ENCODE measurements at regions not wholly inside any gene's neighbourhood (a gene's known extent, or its start where the extent isn't known, plus 50 kb on each side); places are given as distances from the start of the nearest gene placed in this dataset.
"Not testable (repeated sequence)": the region's sequence is repeated elsewhere in the genome, so short reads cannot be mapped to it uniquely, and the experiment has no call there.

GRCh38 chr5:116905885-116906284, 331.3 kb upstream of the SEMA6A start:
- DNase-seq, result no peak

DNA sequence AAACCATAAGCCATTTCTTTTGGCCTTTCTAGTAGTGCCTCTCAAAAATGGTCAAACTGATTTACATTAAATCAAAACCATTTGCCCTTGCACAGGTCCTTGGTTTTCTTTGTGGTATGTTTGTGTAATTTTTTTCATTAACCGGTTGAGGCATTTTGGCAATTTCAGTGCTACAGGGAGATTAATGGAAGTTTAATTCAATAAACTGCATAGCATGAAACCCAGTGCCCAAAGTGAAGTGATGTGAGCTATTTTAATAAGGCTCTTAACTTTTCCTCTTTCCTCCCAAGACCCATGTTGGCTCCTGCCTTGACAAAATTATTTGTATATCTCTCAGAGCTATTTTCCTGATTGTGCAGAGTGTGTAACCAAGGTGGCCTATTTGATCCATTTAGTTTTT, 326.2 kb upstream of the SEMA6A start:
- no peak for DNase-seq

GRCh38 chr5:116898917-116899316, 324.3 kb upstream of the SEMA6A start:
- no peak for DNase-seq

- DNase-seq, result no peak
These were observed 322.7 kb upstream of the SEMA6A start for GRCh38 chr5:116897291-116897690.

GRCh38 chr5:116896001-116896400, 321.4 kb upstream of the SEMA6A start:
- no peak for DNase-seq

- no peak for DNase-seq
These were observed 318.4 kb upstream of the SEMA6A start for GRCh38 chr5:116892993-116893392.

DNA sequence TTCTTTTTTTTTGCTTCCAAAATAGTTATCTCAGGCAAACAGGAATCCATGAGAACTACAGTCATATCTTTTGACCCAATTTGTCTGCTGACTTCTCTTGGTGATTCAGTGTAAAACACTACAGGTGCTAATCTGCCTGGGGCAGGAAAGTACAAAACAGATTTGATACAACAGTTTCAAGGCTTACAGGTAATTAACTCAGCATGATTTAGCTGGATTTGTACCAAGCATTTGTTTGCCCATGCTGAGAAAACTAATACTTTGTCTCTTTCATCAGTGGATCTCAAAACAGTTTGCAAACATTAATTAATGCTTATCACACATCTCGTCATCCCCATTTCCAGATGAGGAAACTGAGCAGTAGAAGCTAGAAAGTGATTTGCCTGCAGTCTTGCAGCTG, 312.5 kb upstream of the SEMA6A start:
- no peak for DNase-seq

DNA sequence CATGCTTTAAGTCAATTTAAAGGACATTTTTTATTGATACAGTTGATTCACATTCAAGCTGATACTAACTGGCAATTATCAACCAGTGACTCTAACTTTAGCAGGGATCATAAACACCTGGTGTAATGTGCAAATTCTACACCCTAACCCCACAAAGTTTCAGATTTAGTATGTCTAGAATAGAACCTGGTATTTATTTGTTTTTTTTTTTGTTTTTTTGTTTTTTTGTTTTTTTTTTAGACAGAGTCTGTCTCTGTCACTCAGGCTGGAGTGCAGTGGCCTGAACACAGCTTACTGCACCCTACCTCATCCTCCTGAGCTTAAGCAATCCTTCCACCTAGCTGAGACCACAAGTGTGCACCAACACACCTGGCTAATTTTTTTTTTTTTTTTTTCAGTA, 311.2 kb upstream of the SEMA6A start:
- no peak for DNase-seq

DNA sequence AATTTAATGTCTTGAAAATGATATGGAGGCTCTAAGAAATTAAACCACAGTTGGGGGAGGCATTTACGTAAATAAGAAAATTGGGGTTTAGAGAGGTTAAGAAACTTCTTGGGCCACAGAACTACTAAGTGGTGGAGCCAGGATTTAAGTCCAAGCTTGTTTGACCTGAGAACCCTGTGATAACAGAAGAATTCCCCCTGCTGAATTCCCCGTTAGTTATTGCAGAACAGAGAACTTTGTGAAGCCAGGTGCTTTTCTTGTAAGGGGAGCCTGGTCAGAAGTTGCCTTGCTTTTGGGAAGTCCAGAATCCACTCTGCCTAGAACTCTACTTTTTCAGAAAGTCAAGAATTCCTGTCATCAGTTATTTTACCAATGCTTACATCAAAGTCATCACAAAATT, 309.3 kb upstream of the SEMA6A start:
- no peak for DNase-seq

DNA sequence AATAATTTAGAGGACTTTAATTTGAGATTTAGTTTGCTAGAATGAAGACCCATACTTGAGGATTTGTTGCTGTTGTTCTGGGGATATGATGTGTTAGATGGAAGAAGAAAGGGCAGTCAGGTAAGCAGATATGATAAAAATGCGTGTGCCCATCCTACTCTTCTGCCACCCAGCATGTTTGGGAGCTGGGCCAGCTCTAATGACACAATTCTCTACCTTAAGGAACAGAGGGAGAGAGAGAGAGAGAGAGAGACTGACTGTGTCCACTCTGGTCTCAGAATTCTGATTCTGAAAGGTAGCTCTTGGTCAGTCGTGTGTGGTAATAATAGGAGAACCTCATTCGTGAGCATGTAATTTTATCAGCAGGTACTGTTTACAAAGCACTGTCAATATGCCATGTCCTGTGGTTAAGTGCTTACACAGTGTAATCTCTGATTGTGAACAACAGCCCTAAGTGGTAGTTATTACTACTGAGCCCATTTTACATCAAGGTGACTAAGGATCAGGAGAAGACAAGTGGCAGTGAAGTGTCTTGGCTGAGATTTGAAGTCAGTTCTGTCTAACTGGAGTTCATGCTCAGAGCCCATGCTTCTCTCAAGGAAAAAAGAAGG, 307.4 kb upstream of the SEMA6A start:
- no peak for DNase-seq

DNA sequence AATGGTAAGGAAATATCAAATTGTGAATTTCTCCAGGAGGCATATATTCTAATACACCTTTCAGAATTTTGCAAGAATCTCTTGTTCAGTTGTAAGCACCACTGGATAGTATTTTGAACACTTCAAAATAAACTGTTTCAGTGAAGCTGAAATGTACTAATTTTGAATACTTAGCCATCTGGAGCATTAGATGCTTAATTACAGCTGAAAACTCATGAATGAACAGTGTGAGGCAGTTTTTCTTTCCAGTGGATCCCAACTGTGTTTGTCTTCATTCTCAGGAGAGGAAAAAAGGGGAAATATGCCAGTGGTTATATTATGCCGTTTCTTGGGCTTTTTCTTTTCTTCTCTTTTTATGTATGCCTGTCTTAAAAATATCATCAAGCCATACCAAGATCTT, 306.0 kb upstream of the SEMA6A start:
- no peak for DNase-seq

GRCh38 chr5:116880150-116880549, 305.5 kb upstream of the SEMA6A start:
- no peak for DNase-seq

- no peak for DNase-seq
These were observed 301.7 kb upstream of the SEMA6A start for GRCh38 chr5:116876240-116876840.

- DNase-seq, result no peak
These were observed 298.4 kb upstream of the SEMA6A start for GRCh38 chr5:116872986-116873385.

- DNase-seq, result no peak
These were observed 297.9 kb upstream of the SEMA6A start for GRCh38 chr5:116872486-116872885.

GRCh38 chr5:116867825-116868224, 293.2 kb upstream of the SEMA6A start:
- DNase-seq, result not testable (repeated sequence)

DNA sequence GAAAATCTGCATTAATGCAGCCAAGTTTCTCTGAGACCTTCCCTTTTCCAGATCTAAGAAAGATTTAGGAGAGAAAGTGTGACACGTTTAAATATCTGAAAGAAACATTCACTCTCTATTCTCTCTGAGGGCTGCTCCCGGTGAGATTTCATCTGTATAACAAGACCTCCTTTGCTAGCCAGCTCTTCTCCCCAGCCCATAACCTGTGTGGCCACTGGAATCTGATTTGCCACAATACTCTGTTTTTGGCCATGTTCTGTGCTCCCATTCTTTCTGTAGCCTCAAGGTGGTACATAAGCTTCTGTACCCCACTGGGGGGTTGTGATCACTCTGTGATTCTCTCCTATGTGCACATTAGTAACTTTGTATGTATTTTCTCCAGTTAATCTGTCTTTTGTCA, 291.0 kb upstream of the SEMA6A start:
- DNase-seq, result no peak

DNA sequence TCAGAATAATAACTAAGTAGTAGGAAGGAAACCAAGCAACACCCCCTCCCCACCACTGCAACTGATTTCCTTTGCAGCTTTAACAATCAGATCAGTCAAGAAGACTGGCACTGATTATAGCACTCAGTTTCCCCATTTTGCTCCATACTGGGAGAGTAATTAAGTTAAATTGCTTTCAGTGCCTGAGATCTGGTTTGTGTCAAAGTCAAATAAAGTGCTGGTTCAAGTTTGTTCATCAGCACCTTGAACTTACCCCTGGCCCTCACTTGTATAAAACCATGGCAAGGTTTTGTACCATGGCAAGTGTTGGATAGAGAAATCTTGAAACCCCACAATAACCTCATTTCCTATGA, 290.2 kb upstream of the SEMA6A start:
- no peak for DNase-seq

GRCh38 chr5:116864157-116864837, 289.7 kb upstream of the SEMA6A start:
- DNase-seq, result no peak

DNA sequence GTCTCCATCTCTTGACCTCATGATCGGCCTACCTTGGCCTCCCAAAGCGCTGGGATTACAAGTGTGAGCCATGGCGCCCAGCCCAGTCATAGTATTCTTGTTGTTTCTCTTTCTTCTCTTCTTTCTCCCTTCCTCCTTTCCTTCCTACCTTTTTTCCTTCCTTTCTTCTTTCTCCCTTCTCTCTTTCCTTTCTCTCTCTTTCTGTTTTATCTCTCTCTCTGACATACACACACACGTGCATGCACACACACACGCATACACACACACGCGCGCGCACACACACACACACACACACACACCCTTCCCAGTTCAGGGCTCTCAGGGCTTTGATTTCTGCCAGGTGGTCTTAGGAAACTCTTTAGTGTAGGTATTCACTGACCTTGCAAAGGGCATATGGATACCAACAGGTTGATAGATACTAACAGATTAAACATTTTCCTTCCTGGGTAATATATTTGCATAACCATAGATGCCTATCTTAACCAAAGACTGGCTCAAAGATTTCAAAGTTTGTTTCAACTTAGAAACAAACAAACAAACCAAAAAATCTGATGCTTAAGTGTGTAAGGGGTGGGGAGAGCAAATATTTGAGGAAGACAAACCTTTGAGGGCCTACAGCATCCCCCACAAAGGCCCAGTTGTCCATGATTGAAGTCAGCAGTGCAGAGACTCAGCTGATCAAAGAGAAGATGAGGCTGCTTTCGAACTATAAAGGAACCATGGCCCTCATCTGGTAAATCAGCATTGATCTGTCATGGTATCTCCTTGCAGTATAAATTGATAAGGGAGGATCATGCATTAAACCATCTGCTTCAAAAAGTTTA, 288.2 kb upstream of the SEMA6A start:
- DNase-seq, result no peak

- DNase-seq, result no peak
These were observed 287.0 kb upstream of the SEMA6A start for GRCh38 chr5:116861666-116862065.

- DNase-seq, result no peak
These were observed 286.5 kb upstream of the SEMA6A start for GRCh38 chr5:116861097-116861496.

DNA sequence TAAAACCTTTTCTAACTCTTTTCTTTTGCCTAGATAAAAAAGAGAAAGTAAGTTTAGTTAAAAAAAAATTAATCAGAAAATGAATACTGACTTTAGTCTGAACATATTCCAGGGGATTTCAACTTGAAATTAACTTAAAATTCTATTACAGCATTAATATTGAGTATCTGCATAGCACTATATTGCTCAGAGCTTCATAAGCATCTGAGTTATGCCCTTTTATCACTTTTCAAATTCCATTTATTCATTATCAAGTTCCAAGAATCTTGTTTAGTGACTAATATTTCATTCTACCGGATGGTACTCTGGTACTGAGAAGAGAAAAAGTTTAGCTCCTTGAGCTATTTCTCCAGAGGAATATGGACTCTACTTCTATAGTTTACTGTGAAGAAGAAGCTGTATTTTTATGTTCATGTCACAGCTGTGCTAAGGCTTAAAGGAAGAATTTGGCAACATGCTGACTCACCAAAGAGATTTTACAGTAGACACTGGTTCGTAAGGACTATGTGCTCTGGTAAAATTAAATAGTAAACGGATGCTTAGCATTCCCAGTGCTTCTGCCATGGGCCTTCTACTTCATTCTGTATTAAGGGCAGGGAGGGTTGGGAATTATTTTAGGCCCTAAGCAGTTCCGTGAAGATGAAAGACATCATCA, 285.2 kb upstream of the SEMA6A start:
- no peak for DNase-seq

Data from CD4-positive, alpha-beta T cell treated with Interferon alpha-2 for 1 hour (primary cell).